GM19351 (cell line): ENCODE measurements at regions not wholly inside any gene's neighbourhood (a gene's known extent, or its start where the extent isn't known, plus 50 kb on each side); places are given as distances from the start of the nearest gene placed in this dataset.
"Not testable (repeated sequence)": the region's sequence is repeated elsewhere in the genome, so short reads cannot be mapped to it uniquely, and the experiment has no call there.

Source experiments
- ATAC-seq: cut with Tn5 transposase; IDR thresholded peaks from one replicate; pipeline ENCODE4 v1.9.1; 2021; ENCODE audit warnings: mild to moderate bottlenecking, moderate library complexity; ENCODE audit not compliant: unreplicated experiment

DNA sequence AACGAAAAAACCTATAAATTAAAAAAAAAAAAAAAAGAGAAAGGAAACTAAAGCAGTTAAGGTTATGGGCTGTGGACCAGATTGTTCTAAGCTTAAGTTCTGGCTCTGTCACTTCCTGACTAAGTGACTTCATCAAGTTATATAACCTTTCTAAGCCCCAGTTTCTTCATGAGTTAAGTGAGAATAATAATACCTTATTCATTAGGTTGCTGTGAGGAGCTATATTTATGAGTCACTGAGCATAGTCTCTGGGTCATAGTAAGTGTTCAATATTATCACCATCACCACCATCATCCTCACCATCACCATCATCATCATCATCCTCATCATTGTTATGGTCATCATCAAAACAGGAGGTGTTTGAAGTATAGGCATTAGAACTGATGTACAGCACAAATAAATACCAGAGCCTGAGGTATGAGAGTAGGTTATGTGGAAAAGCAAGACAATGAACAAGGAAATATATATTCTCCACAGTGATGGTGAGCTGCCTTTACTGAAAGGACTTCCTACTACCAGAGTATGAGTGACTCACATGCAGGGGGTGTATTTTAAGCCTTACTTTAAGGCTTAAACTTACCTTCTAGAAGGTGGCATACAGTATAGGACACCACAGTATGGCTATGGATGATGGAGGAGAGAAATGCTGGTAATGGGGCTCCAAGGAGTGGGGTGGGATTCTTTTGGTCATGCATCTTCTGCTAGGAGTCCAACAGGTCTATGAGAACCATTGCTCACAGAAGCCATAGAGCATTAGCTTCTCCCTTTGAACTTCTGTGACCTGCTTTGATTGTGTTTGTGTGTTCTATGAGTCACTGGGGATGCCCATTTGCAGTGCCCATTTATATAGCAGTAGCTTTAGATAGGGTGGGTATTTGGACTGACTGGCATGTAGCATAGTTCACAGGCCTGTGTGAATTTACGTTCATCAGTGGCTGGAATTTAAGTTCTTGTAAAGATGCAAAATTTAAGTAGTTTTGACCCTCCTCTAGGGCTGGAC is 104.4 kb downstream of the KLF5 start:
- ATAC-seq, result no peak

DNA sequence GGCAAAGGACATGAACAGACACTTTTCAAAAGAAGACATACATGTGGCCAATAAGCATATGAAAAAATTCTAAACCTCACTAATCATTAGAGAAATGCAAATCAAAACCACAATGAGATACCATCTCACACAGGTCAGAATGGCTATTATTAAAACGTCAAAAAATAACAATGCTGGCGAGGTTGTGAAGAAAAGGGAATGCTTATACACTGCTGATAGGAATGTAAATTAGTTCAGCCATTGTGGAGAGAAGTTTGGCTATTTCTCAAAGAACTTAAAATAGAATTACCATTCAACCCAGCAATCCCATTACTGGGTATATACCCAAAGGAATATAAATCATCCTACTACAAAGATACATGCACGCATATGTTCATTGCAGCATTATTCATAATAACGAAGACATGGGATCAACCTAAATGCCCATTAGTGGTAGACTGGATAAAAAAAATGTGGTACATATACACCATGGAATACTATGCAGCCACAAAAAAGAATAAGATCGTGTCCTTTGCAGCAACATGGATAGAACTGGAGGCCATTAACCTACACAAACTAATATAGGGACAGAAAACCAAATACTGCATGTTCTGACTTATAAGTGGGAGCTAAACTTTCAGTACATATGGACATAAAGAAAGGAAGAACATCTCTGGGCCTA is 101.7 kb downstream of the KLF5 start:
- not testable (repeated sequence) for ATAC-seq

DNA sequence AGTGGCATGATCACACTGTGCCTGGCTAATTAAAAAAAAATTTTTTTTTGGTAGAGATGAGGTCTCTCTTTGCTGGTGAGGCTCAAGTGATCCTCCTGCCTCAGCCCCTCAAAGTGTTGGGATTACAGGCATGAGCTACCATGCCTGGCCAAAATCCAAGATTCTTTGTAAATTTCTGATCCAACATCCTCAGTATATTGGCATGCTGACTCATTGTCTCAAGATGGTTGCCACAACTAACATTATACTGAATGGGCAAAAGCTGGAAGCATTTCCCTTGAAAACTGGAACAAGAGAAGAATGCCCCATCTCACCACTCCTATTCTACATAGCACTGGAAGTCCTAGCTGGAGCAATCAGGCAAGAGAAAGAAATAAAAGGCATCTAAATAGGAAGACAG is 100.0 kb downstream of the KLF5 start:
- no peak for ATAC-seq

DNA sequence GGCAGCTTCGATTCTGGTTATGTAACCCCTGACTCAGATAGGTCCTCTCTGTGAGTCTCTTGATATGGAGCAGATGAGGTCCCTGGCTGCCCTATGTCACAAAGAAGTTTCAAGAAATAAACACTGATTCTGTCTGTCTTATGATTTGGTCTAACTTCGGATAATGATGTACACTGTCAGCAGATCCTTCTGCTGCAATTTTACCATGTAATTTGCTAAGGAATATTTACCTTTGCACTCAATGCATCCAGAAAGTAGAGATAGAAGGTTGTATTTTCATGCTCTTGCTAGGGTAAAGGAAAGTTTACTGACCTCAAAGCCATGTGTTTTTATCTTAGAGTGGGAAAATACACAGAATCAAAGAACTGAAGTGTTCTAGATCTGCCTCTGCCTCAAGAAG is 98.2 kb downstream of the KLF5 start:
- no peak for ATAC-seq

DNA sequence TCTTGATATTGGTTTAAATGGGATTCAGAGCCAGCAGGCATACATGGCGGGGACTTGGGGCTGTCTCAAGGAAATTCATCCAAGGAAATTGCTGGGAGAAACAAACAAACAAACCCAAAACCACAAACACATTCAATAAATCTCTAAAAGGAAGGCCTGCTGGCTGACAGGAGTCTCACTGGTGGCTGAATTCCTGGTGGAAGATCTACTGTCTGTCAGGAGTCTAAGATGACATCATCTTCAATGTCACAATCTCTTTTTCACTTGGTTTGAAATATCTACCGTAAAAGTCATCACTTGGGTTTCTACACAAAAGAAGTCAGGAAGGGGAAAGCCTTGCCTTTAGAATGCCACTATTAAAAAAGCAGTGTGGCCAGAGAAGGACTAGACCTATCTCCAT is 87.9 kb downstream of the KLF5 start:
- ATAC-seq, result no peak

- no peak for ATAC-seq
Observed at GRCh38 chr13:73142071-73142470, 83.3 kb downstream of the KLF5 start.

- ATAC-seq, result no peak
Observed at GRCh38 chr13:73141292-73141771, 82.5 kb downstream of the KLF5 start.

GRCh38 chr13:73140801-73141200 is 82.0 kb downstream of the KLF5 start:
- ATAC-seq, result no peak

GRCh38 chr13:73138638-73139491 is 80.1 kb downstream of the KLF5 start:
- ATAC-seq, result no peak

DNA sequence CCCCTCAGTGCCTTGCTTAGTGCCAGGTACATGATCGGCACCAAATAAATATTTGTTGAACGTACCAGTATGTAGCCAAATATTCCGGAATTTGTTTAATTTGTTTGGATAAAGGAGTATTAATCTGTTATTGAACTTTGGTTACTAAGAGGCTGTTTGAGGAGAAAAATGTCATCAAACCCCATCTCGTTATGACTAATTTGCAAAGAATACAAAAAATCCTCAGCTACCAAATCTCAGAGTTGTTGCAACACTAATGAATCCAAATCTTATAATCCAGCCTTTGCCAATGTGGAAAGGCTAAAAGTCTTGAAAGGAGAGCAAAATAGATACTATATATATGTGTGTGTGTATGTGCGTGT is 79.5 kb downstream of the KLF5 start:
- no peak for ATAC-seq

- no peak for ATAC-seq
Observed at GRCh38 chr13:73136776-73137175, 78.0 kb downstream of the KLF5 start.

- no peak for ATAC-seq
Observed at GRCh38 chr13:73133531-73133930, 74.7 kb downstream of the KLF5 start.

DNA sequence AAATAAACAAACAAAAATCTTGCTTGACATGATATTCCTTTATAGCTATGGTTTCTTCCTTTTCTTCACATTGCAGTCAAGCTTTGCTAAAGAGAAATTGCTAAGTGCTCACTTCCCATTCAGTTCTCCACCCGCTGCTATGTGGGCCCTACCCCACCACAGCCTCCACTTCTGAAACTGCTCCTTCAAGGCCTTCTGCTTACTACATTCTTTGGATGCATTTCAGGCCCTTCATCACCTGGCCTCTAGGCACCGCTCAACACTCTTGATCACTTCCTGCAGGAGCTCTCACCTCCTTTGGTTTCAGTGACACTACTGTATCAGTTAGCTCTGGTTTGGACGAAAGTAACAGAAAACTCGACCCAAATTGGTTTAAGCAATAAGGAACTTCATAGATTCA is 72.4 kb downstream of the KLF5 start:
- no peak for ATAC-seq

DNA sequence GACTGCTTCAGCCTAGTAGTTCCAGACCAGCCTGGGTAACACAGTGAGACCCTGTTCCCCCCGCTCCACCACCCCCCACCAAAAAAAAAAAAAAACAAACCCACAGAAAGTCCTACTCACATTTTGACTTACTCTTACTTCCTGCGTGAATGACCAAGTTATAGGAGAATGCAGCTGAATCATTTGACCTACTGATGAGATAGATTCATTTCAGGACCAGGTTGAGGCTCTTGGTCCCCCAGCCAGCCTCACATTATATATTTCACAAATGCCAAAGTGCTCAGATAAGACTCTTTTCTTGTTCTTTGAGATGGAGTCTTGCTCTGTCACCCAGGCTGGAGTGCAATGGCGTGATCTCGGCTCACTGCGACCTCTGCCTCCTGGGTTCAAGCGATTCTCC is 70.2 kb downstream of the KLF5 start:
- ATAC-seq, result no peak
